Eye (tissue), 1 donor: ENCODE measurements at regions not wholly inside any gene's neighbourhood (a gene's known extent, or its start where the extent isn't known, plus 50 kb on each side); places are given as distances from the start of the nearest gene placed in this dataset.
"Not testable (repeated sequence)": the region's sequence is repeated elsewhere in the genome, so short reads cannot be mapped to it uniquely, and the experiment has no call there.

Experiments used
- DNase-seq: peaks from one replicate; pipeline ENCODE4 v3.0.0-alpha.2; 2015

- not testable (repeated sequence) for DNase-seq
These were observed 106.0 kb downstream of the BUD13 start for GRCh38 chr11:116666673-116667249.

- DNase-seq = no peak
These were observed 107.3 kb downstream of the BUD13 start for GRCh38 chr11:116665523-116665922.

GRCh38 chr11:116661056-116661455, 111.7 kb downstream of the BUD13 start:
- no peak for DNase-seq

- DNase-seq = no peak
These were observed 112.8 kb downstream of the BUD13 start for GRCh38 chr11:116660011-116660410.

- no peak for DNase-seq
These were observed 113.8 kb downstream of the BUD13 start for GRCh38 chr11:116658876-116659535.

GRCh38 chr11:116657842-116658825, 114.7 kb downstream of the BUD13 start:
- DNase-seq = no peak

- DNase-seq = no peak
These were observed 116.8 kb downstream of the BUD13 start for GRCh38 chr11:116656011-116656410.

- no peak for DNase-seq
These were observed 118.3 kb downstream of the BUD13 start for GRCh38 chr11:116654526-116654925.

GRCh38 chr11:116653206-116653605, 119.6 kb downstream of the BUD13 start:
- no peak for DNase-seq

- DNase-seq = no peak
These were observed 121.0 kb downstream of the BUD13 start for GRCh38 chr11:116651737-116652237.

- no peak for DNase-seq
These were observed 121.6 kb downstream of the BUD13 start for GRCh38 chr11:116651098-116651736.

GRCh38 chr11:116650052-116650451, 122.7 kb downstream of the BUD13 start:
- no peak for DNase-seq

- DNase-seq = no peak
These were observed 123.5 kb downstream of the BUD13 start for GRCh38 chr11:116649268-116649667.

- DNase-seq = no peak
These were observed 124.3 kb downstream of the BUD13 start for GRCh38 chr11:116648247-116649174.

GRCh38 chr11:116647305-116648080, 125.3 kb downstream of the BUD13 start:
- DNase-seq = no peak

- DNase-seq = no peak
These were observed 126.6 kb downstream of the BUD13 start for GRCh38 chr11:116646191-116646590.

GRCh38 chr11:116644941-116645305, 127.9 kb downstream of the BUD13 start:
- no peak for DNase-seq

GRCh38 chr11:116644201-116644940, 128.4 kb downstream of the BUD13 start:
- no peak for DNase-seq

GRCh38 chr11:116643521-116643920, 129.3 kb downstream of the BUD13 start:
- DNase-seq = no peak

- no peak for DNase-seq
These were observed 129.9 kb downstream of the BUD13 start for GRCh38 chr11:116642902-116643301.
